LNCaP clone FGC (cell line): ENCODE measurements at regions not wholly inside any gene's neighbourhood (a gene's known extent, or its start where the extent isn't known, plus 50 kb on each side); places are given as distances from the start of the nearest gene placed in this dataset.
"Not testable (repeated sequence)": the region's sequence is repeated elsewhere in the genome, so short reads cannot be mapped to it uniquely, and the experiment has no call there.

Experiments
- DNase-seq: peaks from one replicate; pipeline ENCODE4 v3.0.0-alpha.2; 2011; ENCODE audit warnings: low read depth
- H3K4me3 ChIP-seq: 2 replicates; pipeline ENCODE4 v1.5.1; 2011; ENCODE audit warnings: mild to moderate bottlenecking, low read depth, low read length, control low read depth
- CTCF ChIP-seq: IDR thresholded peaks from 2 replicates; pipeline ENCODE4 v1.5.1; 2012; ENCODE audit warnings: mild to moderate bottlenecking; ENCODE audit not compliant: control insufficient read depth, insufficient read depth; ENCODE audit errors: extremely low read depth

GRCh38 chr5:52627740-52628139, 160.0 kb upstream of the ITGA1 start:
- H3K4me3 ChIP-seq = no peak overlapping the region
- TF ChIP-seq CTCF = no peak
- no peak for DNase-seq

- no peak for DNase-seq
- no peak for TF ChIP-seq CTCF
- H3K4me3 ChIP-seq = no peak overlapping the region
Measured at GRCh38 chr5:52632281-52632680, 155.4 kb upstream of the ITGA1 start.

- DNase-seq, H3K4me3 ChIP-seq: not testable (repeated sequence)
Measured at GRCh38 chr5:52634171-52634570, 153.5 kb upstream of the ITGA1 start.

GRCh38 chr5:52638732-52639131, 149.0 kb upstream of the ITGA1 start:
- no peak overlapping the region for H3K4me3 ChIP-seq
- TF ChIP-seq CTCF = no peak
- no peak for DNase-seq

GRCh38 chr5:52648726-52649125, 139.0 kb upstream of the ITGA1 start:
- DNase-seq = no peak
- no peak for TF ChIP-seq CTCF
- H3K4me3 ChIP-seq = no peak overlapping the region

GRCh38 chr5:52655163-52655562, 132.6 kb upstream of the ITGA1 start:
- TF ChIP-seq CTCF = no peak
- no peak overlapping the region for H3K4me3 ChIP-seq
- no peak for DNase-seq

GRCh38 chr5:52656569-52657246, 131.0 kb upstream of the ITGA1 start:
- TF ChIP-seq CTCF = no peak
- H3K4me3 ChIP-seq = no peak overlapping the region
- no peak for DNase-seq
